Activated CD8-positive, alpha-beta memory T cell treated with anti-CD3 and anti-CD28 coated beads for 24 hours (primary cell): ENCODE measurements at regions not wholly inside any gene's neighbourhood (a gene's known extent, or its start where the extent isn't known, plus 50 kb on each side); places are given as distances from the start of the nearest gene placed in this dataset.

Experiments used
- DNase-seq: peaks from one replicate; pipeline ENCODE4 v3.0.0-alpha.2; 2020

GRCh38 chr10:121284936-121285335, 313.3 kb downstream of the FGFR2 start:
- DNase-seq: no peak

GRCh38 chr10:121285406-121286196, 312.6 kb downstream of the FGFR2 start:
- DNase-seq: no peak

- no peak for DNase-seq
Observed at GRCh38 chr10:121288011-121288410, 310.2 kb downstream of the FGFR2 start.

- no peak for DNase-seq
Observed at GRCh38 chr10:121288864-121289661, 309.2 kb downstream of the FGFR2 start.

GRCh38 chr10:121289800-121290199, 308.4 kb downstream of the FGFR2 start:
- DNase-seq: no peak

- no peak for DNase-seq
Observed at GRCh38 chr10:121290674-121291073, 307.6 kb downstream of the FGFR2 start.

- no peak for DNase-seq
Observed at GRCh38 chr10:121291376-121291775, 306.9 kb downstream of the FGFR2 start.

- no peak for DNase-seq
Observed at GRCh38 chr10:121291823-121292222, 306.4 kb downstream of the FGFR2 start.

GRCh38 chr10:121292321-121292720, 305.9 kb downstream of the FGFR2 start:
- DNase-seq: no peak

- DNase-seq: no peak
Observed at GRCh38 chr10:121293110-121293509, 305.1 kb downstream of the FGFR2 start.

GRCh38 chr10:121294630-121295029, 303.6 kb downstream of the FGFR2 start:
- no peak for DNase-seq

- DNase-seq: no peak
Observed at GRCh38 chr10:121296378-121296777, 301.9 kb downstream of the FGFR2 start.

GRCh38 chr10:121296881-121297585, 301.2 kb downstream of the FGFR2 start:
- DNase-seq: no peak

GRCh38 chr10:121300723-121301122, 297.5 kb downstream of the FGFR2 start:
- DNase-seq: no peak

- DNase-seq: no peak
Observed at GRCh38 chr10:121302541-121303180, 295.6 kb downstream of the FGFR2 start.

GRCh38 chr10:121303287-121303890, 294.9 kb downstream of the FGFR2 start:
- DNase-seq: no peak

GRCh38 chr10:121305066-121305465, 293.2 kb downstream of the FGFR2 start:
- no peak for DNase-seq

GRCh38 chr10:121306159-121306673, 292.0 kb downstream of the FGFR2 start:
- no peak for DNase-seq

- no peak for DNase-seq
Observed at GRCh38 chr10:121307411-121307980, 290.7 kb downstream of the FGFR2 start.

GRCh38 chr10:121308020-121308419, 290.2 kb downstream of the FGFR2 start:
- DNase-seq: no peak

GRCh38 chr10:121309164-121309563, 289.1 kb downstream of the FGFR2 start:
- DNase-seq: no peak

GRCh38 chr10:121310151-121310711, 288.0 kb downstream of the FGFR2 start:
- no peak for DNase-seq
